CD14-positive monocyte (primary cell): ENCODE measurements at regions not wholly inside any gene's neighbourhood (a gene's known extent, or its start where the extent isn't known, plus 50 kb on each side); places are given as distances from the start of the nearest gene placed in this dataset.

ENCODE experiments used
- DNase-seq, 3 donors: peaks; one replicate each; pipeline ENCODE4 v3.0.0-alpha.2; 2011 to 2022
- H2AFZ ChIP-seq: 2 replicates; pipeline ENCODE4 v1.6.0; 2012; ENCODE audit warnings: mild to moderate bottlenecking, low read depth, low read length, inconsistent platforms; ENCODE audit not compliant: insufficient read depth, poor library complexity, severe bottlenecking
- H3K27ac ChIP-seq, 2 donors: 1 replicate in 1 of 2; 2 replicates in 1 of 2; pipeline ENCODE4 v1.5.1; 2012 to 2013; ENCODE audit warnings: low read length in 2 of 2, control low read depth in 1 of 2, inconsistent platforms in 1 of 2, low read depth in 1 of 2, mild to moderate bottlenecking in 1 of 2
- H3K27me3 ChIP-seq, 2 donors: one replicate each; pipeline versions ENCODE4 v1.6.0 to v1.6.1; 2011 to 2013; ENCODE audit warnings: low read length in 2 of 2; ENCODE audit not compliant: control insufficient read depth in 2 of 2, insufficient read depth in 2 of 2
- H3K36me3 ChIP-seq, 2 donors: replicated peaks in 1 of 2; 1 replicate in 1 of 2; 2 replicates in 1 of 2; pipeline versions ENCODE4 v1.5.1 to v1.6.1; 2012 to 2013; ENCODE audit warnings: low read length in 2 of 2, control low read depth in 1 of 2, inconsistent platforms in 1 of 2, mild to moderate bottlenecking in 1 of 2; ENCODE audit not compliant: insufficient read depth in 2 of 2, control insufficient read depth in 1 of 2
- H3K4me1 ChIP-seq, 2 donors: 1 replicate in 1 of 2; 2 replicates in 1 of 2; pipeline versions ENCODE4 v1.5.1 to v1.6.1; 2012 to 2013; ENCODE audit warnings: low read length in 2 of 2, control low read depth in 1 of 2, inconsistent platforms in 1 of 2, mild to moderate bottlenecking in 1 of 2, moderate library complexity in 1 of 2; ENCODE audit not compliant: insufficient read depth in 2 of 2, control insufficient read depth in 1 of 2
- H3K4me2 ChIP-seq: replicated peaks from 2 replicates; pipeline ENCODE3; 2012; ENCODE audit warnings: low read length, moderate library complexity, mild to moderate bottlenecking; ENCODE audit not compliant: poor library complexity, severe bottlenecking; ENCODE audit errors: extremely low read depth
- H3K4me3 ChIP-seq, 3 experiments: fragments of 200-600 bp in 1 of 3; sonication (generic) in 1 of 3; replicated peaks in 1 of 3; 1 replicate in 2 of 3; 2 replicates in 1 of 3; pipeline ENCODE4 v1.5.1; 2011 to 2013; ENCODE audit warnings: low read length in 3 of 3, mild to moderate bottlenecking in 3 of 3, control low read depth in 2 of 3, low read depth in 2 of 3, inconsistent platforms in 1 of 3, moderate library complexity in 1 of 3
- H3K79me2 ChIP-seq: 2 replicates; pipeline ENCODE4 v1.6.0; 2012; ENCODE audit warnings: mild to moderate bottlenecking, control low read depth, inconsistent platforms, low read length, moderate library complexity; ENCODE audit not compliant: insufficient read depth
- H3K9ac ChIP-seq: 2 replicates; pipeline ENCODE4 v1.6.0; 2017; ENCODE audit warnings: low read length, mild to moderate bottlenecking; ENCODE audit not compliant: insufficient read depth, poor library complexity, severe bottlenecking
- H3K9me3 ChIP-seq, 2 donors: replicated peaks in 1 of 2; 1 replicate in 1 of 2; 2 replicates in 1 of 2; pipeline versions ENCODE4 v1.5.1 to v1.6.1; 2012 to 2013; ENCODE audit warnings: low read length in 2 of 2, control low read depth in 1 of 2; ENCODE audit not compliant: control insufficient read depth in 1 of 2, insufficient read depth in 1 of 2
- H4K20me1 ChIP-seq: 2 replicates; pipeline ENCODE4 v1.6.0; 2012; ENCODE audit warnings: mild to moderate bottlenecking, low read length, control low read depth, moderate library complexity; ENCODE audit not compliant: insufficient read depth
- H3K27ac Mint-ChIP-seq, 7 donors: one replicate each; pipeline ENCODE4 v1.8.0; 2020; ENCODE audit warnings: mild to moderate bottlenecking in 7 of 7, mixed read lengths in 7 of 7, moderate library complexity in 6 of 7, inconsistent platforms in 2 of 7
- H3K27me3 Mint-ChIP-seq, 3 donors: one replicate each; pipeline ENCODE4 v1.8.0; 2021 to 2022; ENCODE audit warnings: low read depth in 3 of 3, mild to moderate bottlenecking in 3 of 3, mixed read lengths in 3 of 3, moderate library complexity in 3 of 3, inconsistent platforms in 1 of 3
- H3K36me3 Mint-ChIP-seq, 2 donors: one replicate each; pipeline ENCODE4 v1.8.0; 2020; ENCODE audit warnings: mixed read lengths in 2 of 2, inconsistent platforms in 1 of 2, mild to moderate bottlenecking in 1 of 2
- H3K4me1 Mint-ChIP-seq: one replicate; pipeline ENCODE4 v1.8.0; 2020; ENCODE audit warnings: mild to moderate bottlenecking, mixed read lengths
- H3K4me3 Mint-ChIP-seq, 2 donors: one replicate each; pipeline ENCODE4 v1.8.0; 2020; ENCODE audit warnings: mild to moderate bottlenecking in 2 of 2, mixed read lengths in 2 of 2, moderate library complexity in 1 of 2
- H3K9me3 Mint-ChIP-seq, 7 donors: one replicate each; pipeline ENCODE4 v1.8.0; 2020 to 2022; ENCODE audit warnings: mixed read lengths in 7 of 7, mild to moderate bottlenecking in 6 of 7, moderate library complexity in 6 of 7, inconsistent platforms in 2 of 7
- CTCF ChIP-seq: fragments of 200-600 bp; IDR thresholded peaks from one replicate; pipeline ENCODE4 v1.8.0; 2022; ENCODE audit warnings: antibody characterized with exemption, mild to moderate bottlenecking
- WGBS: methylation state at CpG from one replicate; pipeline ENCODE4 v1.1.5; 2013; ENCODE audit warnings: missing lambda C conversion rate; ENCODE audit not compliant: insufficient coverage; 5-methylcytosine and 5-hydroxymethylcytosine counted together
- intact Hi-C, 2 donors: fragments of 100-400 bp; cut with micrococcal nuclease; formaldehyde crosslinking; loops; one replicate each; pipeline versions ENCODE4 v1.15.0 to v1.15.1; 2023

GRCh38 chr17:73718362-73718761 lies 74.1 kb upstream of the SDK2 start:
- intact Hi-C loops, result no loop called here
- Histone ChIP-seq H3K79me2 (no peaks in the 10 kb centered on the region), H3K9ac (no peak overlapping the region), H4K20me1 (no peaks in the 10 kb centered on the region), H3K36me3 (no peaks in the 10 kb centered on the region), H3K9me3 (no peaks in the 10 kb centered on the region), H3K27me3 (no peaks in the 10 kb centered on the region), H3K27ac (no peak overlapping the region), H2AFZ (no peak overlapping the region), H3K4me2 (no peak overlapping the region), H3K4me1 (peaks cover 7 to 8% of the 10 kb centered on the region in 2 donors), H3K4me3 (no peak overlapping the region)
- Mint-ChIP-seq H3K9me3 (peaks cover 0 to 2% (median 0%) of the 10 kb centered on the region in 7 donors), H3K27me3 (peaks cover 5 to 13% (median 7%) of the 10 kb centered on the region in 3 donors), H3K4me1 (peaks cover 19% of the 10 kb centered on the region), H3K27ac (no peak overlapping the region), H3K4me3 (no peak overlapping the region), H3K36me3 (peaks cover 0 to 3% of the 10 kb centered on the region in 2 donors)
- DNase-seq, result no peak
- TF ChIP-seq CTCF, result no peak

GRCh38 chr17:73718912-73719311 lies 74.7 kb upstream of the SDK2 start:
- Histone ChIP-seq H3K79me2 (no peaks in the 10 kb centered on the region), H3K4me3 (no peak overlapping the region), H3K9ac (no peak overlapping the region), H4K20me1 (no peaks in the 10 kb centered on the region), H3K27me3 (no peaks in the 10 kb centered on the region), H3K9me3 (no peaks in the 10 kb centered on the region), H3K4me2 (no peak overlapping the region), H3K27ac (no peak overlapping the region), H3K4me1 (peaks cover 7 to 8% of the 10 kb centered on the region in 2 donors), H2AFZ (peak overlapping the region; percentile 26), H3K36me3 (no peaks in the 10 kb centered on the region)
- Mint-ChIP-seq H3K4me1 (peaks cover 19% of the 10 kb centered on the region), H3K4me3 (peak overlapping the region in 1 of 2 donors; percentile 8), H3K9me3 (peaks cover 0 to 2% (median 0%) of the 10 kb centered on the region in 7 donors), H3K27ac (peak overlapping the region in 1 of 7 donors; percentile 66), H3K36me3 (peaks cover 0 to 3% of the 10 kb centered on the region in 2 donors), H3K27me3 (peaks cover 5 to 10% (median 10%) of the 10 kb centered on the region in 3 donors)
- no peak for TF ChIP-seq CTCF
- intact Hi-C loops, result no loop called here
- DNase-seq, result no peak
- WGBS, result 66% methylated on average over 9 of the region's 9 CpGs
